HepG2 (cell line): ENCODE measurements at regions not wholly inside any gene's neighbourhood (a gene's known extent, or its start where the extent isn't known, plus 50 kb on each side); places are given as distances from the start of the nearest gene placed in this dataset.

Experiments used
- ATAC-seq: fragments of 200-7000 bp; cut with Tn5 transposase; 3 replicates; pipeline ENCODE4 v1.9.1; 2020; ENCODE audit warnings: mild to moderate bottlenecking, moderate library complexity
- BruUV-seq: library from RNA; stranded (reverse); fragments of 400-500 nt; replicated peaks from 2 replicates; lab custom pipeline; 2021; lab: Mats Ljungman, UMichigan
- CTCF ChIA-PET: fragments of 300-600 bp; formaldehyde crosslinking; extraction: SDS; loops from one replicate; lab custom pipeline; 2021; ENCODE audit warnings: low total read pairs, inconsistent platforms, low intra/inter-chr PET ratio; lab: Yijun Ruan, JAX
- POLR2A ChIA-PET: fragments of 350-600 bp; sonication (Branson Sonifier 250); formaldehyde crosslinking; loops from one replicate; lab custom pipeline; 2020; ENCODE audit warnings: antibody characterized with exemption, inconsistent platforms; lab: Yijun Ruan, JAX
- DNase-seq: peaks from one replicate; pipeline ENCODE4 v3.0.0-alpha.2; 2015; ENCODE audit warnings: low spot score
- FAIRE-seq: peaks from 3 replicates; lab custom pipeline; 2011; peaks lifted over from hg19 to GRCh38; lab: Jason Lieb, UNC
- H2AFZ ChIP-seq: one replicate; pipeline ENCODE4 v1.6.1; 2011; ENCODE audit warnings: low read length, inconsistent platforms
- H3K27ac ChIP-seq: fragments of 300-600 bp; 3 replicates; pipeline ENCODE4 v1.8.0; 2011; ENCODE audit warnings: mixed run types, mild to moderate bottlenecking, mixed read lengths, low read length, inconsistent platforms; ENCODE audit not compliant: insufficient read depth; ENCODE audit errors: extremely low read length
- H3K27me3 ChIP-seq, 2 experiments: fragments of 200-600 bp in 1 of 2; 2 replicates in 1 of 2; 3 replicates in 1 of 2; pipeline versions ENCODE4 v1.6.0 to v1.8.0; 2011; ENCODE audit warnings: low read length in 2 of 2, mild to moderate bottlenecking in 2 of 2, moderate library complexity in 2 of 2, inconsistent platforms in 1 of 2; ENCODE audit not compliant: insufficient read depth in 2 of 2, control insufficient read depth in 1 of 2
- H3K36me3 ChIP-seq, 2 experiments: fragments of 200-600 bp in 1 of 2; replicated peaks in 1 of 2; 2 replicates in 1 of 2; 3 replicates in 1 of 2; pipeline versions ENCODE4 v1.5.1 to v1.8.0; 2011; ENCODE audit warnings: low read length in 2 of 2, inconsistent platforms in 1 of 2; ENCODE audit not compliant: insufficient read depth in 2 of 2, control insufficient read depth in 1 of 2
- H3K4me1 ChIP-seq: 2 replicates; pipeline ENCODE4 v1.5.1; 2012; ENCODE audit warnings: low read length, inconsistent platforms; ENCODE audit not compliant: insufficient read depth
- H3K4me2 ChIP-seq: 2 replicates; pipeline ENCODE4 v1.6.0; 2011; ENCODE audit warnings: low read depth, low read length, inconsistent platforms
- H3K4me3 ChIP-seq, 3 experiments: fragments of 200-600 bp in 1 of 3; sonication (generic), shearing (Covaris generic) in 1 of 3; replicated peaks in 1 of 3; 2 replicates each; pipeline ENCODE4 v1.5.1; 2011 to 2016; ENCODE audit warnings: low read length in 3 of 3, inconsistent platforms in 2 of 3, low read depth in 2 of 3, mild to moderate bottlenecking in 2 of 3, control low read depth in 1 of 3, mixed read lengths in 1 of 3; ENCODE audit not compliant: insufficient read depth in 1 of 3
- H3K79me2 ChIP-seq: one replicate; pipeline ENCODE4 v1.6.1; 2011; ENCODE audit warnings: low read length, inconsistent platforms; ENCODE audit not compliant: insufficient read depth
- H3K9ac ChIP-seq: 2 replicates; pipeline ENCODE4 v1.6.0; 2011; ENCODE audit warnings: mild to moderate bottlenecking, low read depth, low read length, inconsistent platforms; ENCODE audit not compliant: insufficient read depth
- H3K9me3 ChIP-seq: 2 replicates; pipeline ENCODE4 v1.5.1; 2012; ENCODE audit warnings: mild to moderate bottlenecking, low read length
- H4K20me1 ChIP-seq: 2 replicates; pipeline ENCODE4 v1.6.0; 2011; ENCODE audit warnings: inconsistent platforms, mild to moderate bottlenecking, low read length, moderate library complexity; ENCODE audit not compliant: insufficient read depth
- KDM1A ChIP-seq: IDR thresholded peaks from 2 replicates; pipeline ENCODE4 v1.6.1; 2016; ENCODE audit warnings: missing compliant biosample characterization
- KLF13 ChIP-seq: sonication (generic); formaldehyde crosslinking; IDR thresholded peaks from 2 replicates; pipeline ENCODE4 v1.4.0; 2020; ENCODE audit warnings: mild to moderate bottlenecking, missing genetic modification reagents
- MAZ ChIP-seq, 2 experiments: sonication (generic) in 1 of 2; formaldehyde crosslinking in 1 of 2; IDR thresholded peaks; 2 replicates each; pipeline versions ENCODE4 v1.5.0 to v1.6.1; 2012 to 2020; ENCODE audit warnings: low read depth in 2 of 2, mild to moderate bottlenecking in 2 of 2, borderline replicate concordance in 1 of 2, improper control_type of control experiment in 1 of 2, low read length in 1 of 2, missing genetic modification reagents in 1 of 2, moderate library complexity in 1 of 2
- NR1H2 ChIP-seq: sonication (generic); formaldehyde crosslinking; IDR thresholded peaks from 2 replicates; pipeline ENCODE4 v1.8.1; 2022; ENCODE audit warnings: low read depth, missing genetic modification reagents, borderline replicate concordance
- RFXAP ChIP-seq: sonication (generic); formaldehyde crosslinking; IDR thresholded peaks from 2 replicates; pipeline ENCODE4 v1.4.0; 2020; ENCODE audit warnings: missing genetic modification reagents, borderline replicate concordance
- STAT6 ChIP-seq: sonication (generic); formaldehyde crosslinking; IDR thresholded peaks from 2 replicates; pipeline ENCODE4 v1.4.0; 2020; ENCODE audit warnings: missing genetic modification reagents, mild to moderate bottlenecking, borderline replicate concordance
- ZBTB49 ChIP-seq: sonication (generic); formaldehyde crosslinking; IDR thresholded peaks from 2 replicates; pipeline ENCODE4 v1.4.0; 2020; ENCODE audit warnings: missing genetic modification reagents, borderline replicate concordance
- WGBS: methylation state at CpG from one replicate; pipeline ENCODE4 v1.1.6; 2017; ENCODE audit warnings: low lambda C conversion rate; 5-methylcytosine and 5-hydroxymethylcytosine counted together
- in situ Hi-C: cut with HindIII; loops from 2 replicates; pipeline ENCODE4 v1.10.0; 2017; ENCODE audit warnings: low pct_unique_long_range_greater_than_20kb; ENCODE audit not compliant: extremely low pct_ligation_motif_present
- intact Hi-C: fragments of 100-400 bp; cut with micrococcal nuclease; formaldehyde crosslinking; loops from one replicate; pipeline ENCODE4 v1.10.0; 2022; ENCODE audit not compliant: unreplicated experiment
- TF ChIP-seq, protein P1 (sequence below): sonication (generic); formaldehyde crosslinking; IDR thresholded peaks from 2 replicates; pipeline ENCODE4 v1.4.0; 2020; ENCODE audit warnings: missing genetic modification reagents, borderline replicate concordance
- TF ChIP-seq, protein P2 (sequence below): sonication (generic); formaldehyde crosslinking; IDR thresholded peaks from 2 replicates; pipeline ENCODE4 v1.4.0; 2020; ENCODE audit warnings: mild to moderate bottlenecking, missing genetic modification reagents

DNA sequence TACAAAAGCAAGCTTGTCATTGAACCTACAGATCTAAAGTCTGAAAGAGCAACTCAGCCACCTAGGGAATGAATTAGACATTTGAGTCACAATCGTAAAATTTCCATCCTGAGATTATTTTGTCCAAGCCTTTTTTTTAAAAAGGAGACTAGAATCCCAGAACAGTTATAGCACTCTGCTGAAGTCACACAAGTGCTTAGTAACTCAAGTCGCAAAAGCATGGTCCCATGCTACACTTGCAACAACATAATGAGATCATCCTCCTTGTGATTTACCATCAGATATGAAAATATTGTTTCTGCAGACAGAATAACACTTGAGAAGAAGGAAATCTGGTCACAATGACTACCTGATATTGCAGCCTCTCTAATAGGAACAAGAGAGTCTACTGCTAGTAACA lies 106.7 kb downstream of the ZIC4 start:
- Histone ChIP-seq H3K36me3 (no peaks in the 10 kb centered on the region), H3K4me3 (no peak overlapping the region), H3K4me1 (no peaks in the 10 kb centered on the region), H3K9me3 (no peaks in the 10 kb centered on the region), H3K27ac (no peak overlapping the region), H3K79me2 (no peaks in the 10 kb centered on the region), H2AFZ (no peak overlapping the region), H3K9ac (no peak overlapping the region), H3K27me3 (no peaks in the 10 kb centered on the region; a peak in 1 of 5 replicates), H4K20me1 (no peaks in the 10 kb centered on the region), H3K4me2 (no peak overlapping the region)
- POLR2A ChIA-PET, result no interaction called here
- intact Hi-C loops, result no loop called here
- no TSS peak for BruUV-seq
- no peak for FAIRE-seq
- ATAC-seq, result no peak
- CTCF ChIA-PET, result no interaction called here
- no peak for DNase-seq
- 14% methylated on average over 2 of the region's 2 CpGs for WGBS
- TF ChIP-seq KLF13 (no peak), NR1H2 (CRISPR knock-in tag) (no peak), RFXAP (CRISPR knock-in tag) (no peak), MAZ (IDR thresholded peaks at IDR 0.05; ENCODE audit: borderline replicate concordance, low read depth, low read length) (no peak), MAZ (CRISPR knock-in tag; IDR thresholded peaks at IDR 0.05; ENCODE audit: low read depth) (no peak), ZBTB49 (CRISPR knock-in tag) (no peak), KDM1A (CRISPR knock-in tag) (no peak), STAT6 (CRISPR knock-in tag) (no peak)
- TF ChIP-seq, protein P1, sequence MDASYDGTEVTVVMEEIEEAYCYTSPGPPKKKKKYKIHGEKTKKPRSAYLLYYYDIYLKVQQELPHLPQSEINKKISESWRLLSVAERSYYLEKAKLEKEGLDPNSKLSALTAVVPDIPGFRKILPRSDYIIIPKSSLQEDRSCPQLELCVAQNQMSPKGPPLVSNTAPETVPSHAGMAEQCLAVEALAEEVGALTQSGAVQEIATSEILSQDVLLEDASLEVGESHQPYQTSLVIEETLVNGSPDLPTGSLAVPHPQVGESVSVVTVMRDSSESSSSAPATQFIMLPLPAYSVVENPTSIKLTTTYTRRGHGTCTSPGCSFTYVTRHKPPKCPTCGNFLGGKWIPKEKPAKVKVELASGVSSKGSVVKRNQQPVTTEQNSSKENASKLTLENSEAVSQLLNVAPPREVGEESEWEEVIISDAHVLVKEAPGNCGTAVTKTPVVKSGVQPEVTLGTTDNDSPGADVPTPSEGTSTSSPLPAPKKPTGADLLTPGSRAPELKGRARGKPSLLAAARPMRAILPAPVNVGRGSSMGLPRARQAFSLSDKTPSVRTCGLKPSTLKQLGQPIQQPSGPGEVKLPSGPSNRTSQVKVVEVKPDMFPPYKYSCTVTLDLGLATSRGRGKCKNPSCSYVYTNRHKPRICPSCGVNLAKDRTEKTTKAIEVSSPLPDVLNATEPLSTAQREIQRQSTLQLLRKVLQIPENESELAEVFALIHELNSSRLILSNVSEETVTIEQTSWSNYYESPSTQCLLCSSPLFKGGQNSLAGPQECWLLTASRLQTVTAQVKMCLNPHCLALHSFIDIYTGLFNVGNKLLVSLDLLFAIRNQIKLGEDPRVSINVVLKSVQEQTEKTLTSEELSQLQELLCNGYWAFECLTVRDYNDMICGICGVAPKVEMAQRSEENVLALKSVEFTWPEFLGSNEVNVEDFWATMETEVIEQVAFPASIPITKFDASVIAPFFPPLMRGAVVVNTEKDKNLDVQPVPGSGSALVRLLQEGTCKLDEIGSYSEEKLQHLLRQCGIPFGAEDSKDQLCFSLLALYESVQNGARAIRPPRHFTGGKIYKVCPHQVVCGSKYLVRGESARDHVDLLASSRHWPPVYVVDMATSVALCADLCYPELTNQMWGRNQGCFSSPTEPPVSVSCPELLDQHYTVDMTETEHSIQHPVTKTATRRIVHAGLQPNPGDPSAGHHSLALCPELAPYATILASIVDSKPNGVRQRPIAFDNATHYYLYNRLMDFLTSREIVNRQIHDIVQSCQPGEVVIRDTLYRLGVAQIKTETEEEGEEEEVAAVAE (CRISPR knock-in tag), result no peak
- TF ChIP-seq, protein P2, sequence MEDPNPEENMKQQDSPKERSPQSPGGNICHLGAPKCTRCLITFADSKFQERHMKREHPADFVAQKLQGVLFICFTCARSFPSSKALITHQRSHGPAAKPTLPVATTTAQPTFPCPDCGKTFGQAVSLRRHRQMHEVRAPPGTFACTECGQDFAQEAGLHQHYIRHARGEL (CRISPR knock-in tag), result no peak
- in situ Hi-C loops, result no loop called here
